DOHH2 (cell line): ENCODE measurements at regions not wholly inside any gene's neighbourhood (a gene's known extent, or its start where the extent isn't known, plus 50 kb on each side); places are given as distances from the start of the nearest gene placed in this dataset.

ENCODE experiments used
- H3F3A ChIP-seq: fragments of 200-600 bp; sonication (generic), shearing (Covaris generic); 2 replicates; pipeline ENCODE4 v1.6.0; 2016; ENCODE audit warnings: antibody characterized with exemption, mild to moderate bottlenecking; ENCODE audit not compliant: control insufficient read depth, insufficient read depth
- H3K27ac ChIP-seq: fragments of 200-600 bp; sonication (generic); 2 replicates; pipeline ENCODE4 v1.5.1; 2014; ENCODE audit warnings: low read depth, mild to moderate bottlenecking, low read length, moderate library complexity
- H3K27me3 ChIP-seq: fragments of 200-600 bp; sonication (generic); 2 replicates; pipeline ENCODE4 v1.6.1; 2014; ENCODE audit warnings: mild to moderate bottlenecking, low read length, mixed read lengths; ENCODE audit not compliant: control insufficient read depth
- H3K36me3 ChIP-seq: fragments of 200-600 bp; sonication (generic); 2 replicates; pipeline ENCODE4 v1.6.1; 2014; ENCODE audit warnings: mild to moderate bottlenecking, low read length, moderate library complexity, mixed read lengths; ENCODE audit not compliant: control insufficient read depth
- H3K4me1 ChIP-seq: fragments of 200-600 bp; sonication (generic); 2 replicates; pipeline ENCODE4 v1.6.1; 2014; ENCODE audit warnings: mild to moderate bottlenecking, low read length, mixed read lengths; ENCODE audit not compliant: control insufficient read depth
- H3K4me2 ChIP-seq: fragments of 200-600 bp; sonication (generic); 2 replicates; pipeline ENCODE4 v1.6.0; 2014; ENCODE audit warnings: mild to moderate bottlenecking, low read length, moderate library complexity
- H3K4me3 ChIP-seq: fragments of 200-600 bp; sonication (generic); 2 replicates; pipeline ENCODE4 v1.5.1; 2014; ENCODE audit warnings: mild to moderate bottlenecking, low read length, mixed read lengths
- H3K79me2 ChIP-seq: fragments of 200-600 bp; sonication (generic); 2 replicates; pipeline ENCODE4 v1.6.1; 2014; ENCODE audit warnings: mild to moderate bottlenecking, low read length, mixed read lengths; ENCODE audit not compliant: control insufficient read depth
- H3K9me2 ChIP-seq: fragments of 200-600 bp; sonication (generic); replicated peaks from 2 replicates; pipeline ENCODE4 v1.6.1; 2014; ENCODE audit warnings: mild to moderate bottlenecking, low read length, mixed read lengths; ENCODE audit not compliant: control insufficient read depth
- H3K9me3 ChIP-seq: fragments of 200-600 bp; sonication (generic); 2 replicates; pipeline ENCODE4 v1.6.1; 2014; ENCODE audit warnings: antibody characterized with exemption, low read length, mixed read lengths; ENCODE audit not compliant: control insufficient read depth, insufficient read depth
- H4K20me1 ChIP-seq: fragments of 200-600 bp; sonication (generic); 2 replicates; pipeline ENCODE4 v1.6.0; 2014; ENCODE audit warnings: low read depth, mild to moderate bottlenecking, antibody characterized with exemption, low read length, moderate library complexity; ENCODE audit not compliant: control insufficient read depth, insufficient read depth
- EZH2phosphoT487 ChIP-seq: fragments of 200-600 bp; sonication (generic); IDR thresholded peaks from 2 replicates; pipeline ENCODE4 v1.6.1; 2017; ENCODE audit warnings: borderline replicate concordance, mild to moderate bottlenecking, antibody characterized with exemption, low read length, moderate library complexity, mixed read lengths
- TF ChIP-seq, protein P1 (sequence below): fragments of 200-600 bp; sonication (generic); IDR thresholded peaks from one replicate; pipeline ENCODE4 v1.5.1; 2014; ENCODE audit warnings: antibody characterized with exemption, mild to moderate bottlenecking, low read depth, low read length; ENCODE audit not compliant: poor library complexity, severe bottlenecking

DNA sequence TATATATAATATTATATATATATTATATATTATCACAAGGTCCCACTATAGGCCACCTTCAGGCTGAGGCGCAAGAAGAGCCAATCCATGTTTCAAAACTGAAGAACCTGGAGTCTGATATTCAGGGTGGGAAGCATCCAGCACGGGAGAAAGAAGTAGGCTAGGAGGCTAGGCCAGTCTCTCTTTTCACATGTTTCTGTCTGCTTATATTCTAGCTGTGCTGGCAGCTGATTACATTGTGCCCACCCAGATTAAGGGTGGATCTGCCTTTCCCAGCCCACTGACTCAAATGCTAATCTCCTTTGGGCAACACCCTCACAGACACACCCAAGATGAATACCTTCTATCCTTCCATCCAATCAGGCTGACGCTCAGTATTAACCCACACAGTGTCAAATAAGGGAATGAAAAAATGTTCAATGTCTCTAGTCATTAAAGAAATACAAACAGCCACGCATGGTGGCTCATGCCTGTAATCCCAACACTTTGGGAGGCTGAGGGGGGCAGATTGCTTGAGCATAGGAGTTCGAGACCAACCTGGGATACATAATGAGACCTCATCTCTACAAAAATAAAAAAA is 135.4 kb upstream of the PCBD1 start:
- Histone ChIP-seq H3K9me2 (no peaks in the 10 kb centered on the region), H3K9me3 (no peaks in the 10 kb centered on the region), H3K79me2 (no peaks in the 10 kb centered on the region), H3K4me3 (no peak overlapping the region), H3K4me1 (no peaks in the 10 kb centered on the region), H3K27me3 (no peaks in the 10 kb centered on the region), H3K36me3 (no peaks in the 10 kb centered on the region), H4K20me1 (no peaks in the 10 kb centered on the region), H3K4me2 (no peak overlapping the region), H3K27ac (no peak overlapping the region), H3F3A (no peaks in the 10 kb centered on the region)
- TF ChIP-seq, protein P1, sequence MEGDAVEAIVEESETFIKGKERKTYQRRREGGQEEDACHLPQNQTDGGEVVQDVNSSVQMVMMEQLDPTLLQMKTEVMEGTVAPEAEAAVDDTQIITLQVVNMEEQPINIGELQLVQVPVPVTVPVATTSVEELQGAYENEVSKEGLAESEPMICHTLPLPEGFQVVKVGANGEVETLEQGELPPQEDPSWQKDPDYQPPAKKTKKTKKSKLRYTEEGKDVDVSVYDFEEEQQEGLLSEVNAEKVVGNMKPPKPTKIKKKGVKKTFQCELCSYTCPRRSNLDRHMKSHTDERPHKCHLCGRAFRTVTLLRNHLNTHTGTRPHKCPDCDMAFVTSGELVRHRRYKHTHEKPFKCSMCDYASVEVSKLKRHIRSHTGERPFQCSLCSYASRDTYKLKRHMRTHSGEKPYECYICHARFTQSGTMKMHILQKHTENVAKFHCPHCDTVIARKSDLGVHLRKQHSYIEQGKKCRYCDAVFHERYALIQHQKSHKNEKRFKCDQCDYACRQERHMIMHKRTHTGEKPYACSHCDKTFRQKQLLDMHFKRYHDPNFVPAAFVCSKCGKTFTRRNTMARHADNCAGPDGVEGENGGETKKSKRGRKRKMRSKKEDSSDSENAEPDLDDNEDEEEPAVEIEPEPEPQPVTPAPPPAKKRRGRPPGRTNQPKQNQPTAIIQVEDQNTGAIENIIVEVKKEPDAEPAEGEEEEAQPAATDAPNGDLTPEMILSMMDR: no peak
- TF ChIP-seq EZH2phosphoT487: no peak

DNA sequence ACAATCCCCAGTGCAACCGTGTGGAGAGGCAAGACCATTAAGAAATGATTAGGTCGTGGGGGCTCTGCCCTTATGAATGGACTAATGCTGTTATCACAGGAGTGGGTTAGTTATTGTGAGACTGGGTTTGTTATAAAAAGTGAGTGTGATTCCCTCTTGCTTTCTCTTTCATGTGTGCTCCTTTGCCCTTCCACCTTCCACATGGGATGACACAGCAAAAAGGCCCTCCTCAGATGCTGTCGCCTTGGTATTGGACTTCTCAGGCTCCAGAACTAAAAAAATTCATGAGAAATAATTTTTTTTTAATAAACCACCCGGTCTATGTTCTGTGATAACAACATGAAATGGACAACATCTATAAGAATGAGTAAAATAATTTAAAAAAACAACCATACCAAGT is 136.1 kb upstream of the PCBD1 start:
- Histone ChIP-seq H3F3A (no peaks in the 10 kb centered on the region), H3K9me3 (no peaks in the 10 kb centered on the region), H3K4me1 (no peaks in the 10 kb centered on the region), H3K4me3 (no peak overlapping the region), H3K79me2 (no peaks in the 10 kb centered on the region), H3K36me3 (no peaks in the 10 kb centered on the region), H3K27me3 (no peaks in the 10 kb centered on the region), H3K9me2 (no peaks in the 10 kb centered on the region), H3K4me2 (no peak overlapping the region), H3K27ac (no peak overlapping the region), H4K20me1 (no peaks in the 10 kb centered on the region)
- no peak for TF ChIP-seq EZH2phosphoT487
- TF ChIP-seq, protein P1: no peak

- no peak overlapping the region for H3K4me2 ChIP-seq
- H3K4me1 ChIP-seq: no peaks in the 10 kb centered on the region
- no peak overlapping the region for H3K27ac ChIP-seq
- no peaks in the 10 kb centered on the region for H4K20me1 ChIP-seq
- no peak for TF ChIP-seq EZH2phosphoT487
- TF ChIP-seq, protein P1: no peak
- H3K9me2 ChIP-seq: no peaks in the 10 kb centered on the region
- no peak overlapping the region for H3K4me3 ChIP-seq
- no peaks in the 10 kb centered on the region for H3K36me3 ChIP-seq
- H3K27me3 ChIP-seq: no peaks in the 10 kb centered on the region
- H3F3A ChIP-seq: no peaks in the 10 kb centered on the region
- no peaks in the 10 kb centered on the region for H3K79me2 ChIP-seq
- no peaks in the 10 kb centered on the region for H3K9me3 ChIP-seq
Measured at GRCh38 chr10:71025535-71025934, 137.2 kb upstream of the PCBD1 start.

- Histone ChIP-seq H3K9me3 (no peaks in the 10 kb centered on the region), H3K4me1 (no peaks in the 10 kb centered on the region), H3K27me3 (no peaks in the 10 kb centered on the region), H3K27ac (no peak overlapping the region), H3K4me2 (no peak overlapping the region), H4K20me1 (no peaks in the 10 kb centered on the region), H3K36me3 (no peaks in the 10 kb centered on the region), H3K79me2 (no peaks in the 10 kb centered on the region), H3F3A (no peaks in the 10 kb centered on the region), H3K4me3 (no peak overlapping the region), H3K9me2 (no peaks in the 10 kb centered on the region)
- TF ChIP-seq EZH2phosphoT487: no peak
- TF ChIP-seq, protein P1: no peak
Measured at GRCh38 chr10:71028066-71028465, 139.7 kb upstream of the PCBD1 start.
